Loucy (cell line): ENCODE measurements at regions not wholly inside any gene's neighbourhood (a gene's known extent, or its start where the extent isn't known, plus 50 kb on each side); places are given as distances from the start of the nearest gene placed in this dataset.

Experiments
- H2AFZ ChIP-seq: fragments of 200-600 bp; sonication (generic); 2 replicates; pipeline ENCODE4 v1.6.0; 2016; ENCODE audit warnings: antibody characterized with exemption, mild to moderate bottlenecking, low read length, moderate library complexity
- H3F3A ChIP-seq: fragments of 200-600 bp; 2 replicates; pipeline ENCODE4 v1.6.0; 2016; ENCODE audit warnings: antibody characterized with exemption, low read depth, mild to moderate bottlenecking
- H3K27me3 ChIP-seq: fragments of 200-600 bp; sonication (generic); 2 replicates; pipeline ENCODE4 v1.6.1; 2014; ENCODE audit warnings: low read length, mild to moderate bottlenecking; ENCODE audit not compliant: insufficient read depth, poor library complexity, severe bottlenecking
- H3K36me3 ChIP-seq: fragments of 200-600 bp; sonication (generic); 2 replicates; pipeline ENCODE4 v1.6.1; 2016; ENCODE audit warnings: low read length; ENCODE audit not compliant: insufficient read depth
- H3K4me1 ChIP-seq: fragments of 200-600 bp; sonication (generic); 2 replicates; pipeline ENCODE4 v1.5.1; 2014; ENCODE audit warnings: low read length, mild to moderate bottlenecking; ENCODE audit not compliant: insufficient read depth, poor library complexity, severe bottlenecking
- H3K4me2 ChIP-seq: fragments of 200-600 bp; sonication (generic); 2 replicates; pipeline ENCODE4 v1.6.0; 2014; ENCODE audit warnings: antibody characterized with exemption, low read length, low read depth, mild to moderate bottlenecking; ENCODE audit not compliant: poor library complexity, severe bottlenecking
- H3K4me3 ChIP-seq: fragments of 200-600 bp; sonication (generic); 2 replicates; pipeline ENCODE4 v1.5.1; 2014; ENCODE audit warnings: low read length, mild to moderate bottlenecking, mixed read lengths; ENCODE audit not compliant: poor library complexity, severe bottlenecking
- H3K79me2 ChIP-seq: fragments of 200-600 bp; sonication (generic); 2 replicates; pipeline ENCODE4 v1.6.1; 2014; ENCODE audit warnings: low read length; ENCODE audit not compliant: insufficient read depth
- H3K9ac ChIP-seq: fragments of 200-600 bp; sonication (generic); 2 replicates; pipeline ENCODE4 v1.6.0; 2014; ENCODE audit warnings: mild to moderate bottlenecking, low read depth, low read length, moderate library complexity; ENCODE audit not compliant: poor library complexity, severe bottlenecking
- H3K9me2 ChIP-seq: fragments of 200-600 bp; sonication (generic); replicated peaks from 2 replicates; pipeline ENCODE4 v1.6.1; 2016; ENCODE audit warnings: low read depth, low read length, mixed read lengths
- H3K9me3 ChIP-seq: fragments of 200-600 bp; sonication (generic); 2 replicates; pipeline ENCODE4 v1.6.1; 2014; ENCODE audit warnings: mild to moderate bottlenecking, antibody characterized with exemption, low read length, low read depth; ENCODE audit not compliant: insufficient read depth
- H4K20me1 ChIP-seq: fragments of 200-600 bp; sonication (generic); 2 replicates; pipeline ENCODE4 v1.6.0; 2014; ENCODE audit warnings: antibody characterized with exemption, low read length, mild to moderate bottlenecking; ENCODE audit not compliant: insufficient read depth, poor library complexity, severe bottlenecking
- EZH2phosphoT487 ChIP-seq: fragments of 200-600 bp; IDR thresholded peaks from 2 replicates; pipeline ENCODE4 v1.6.1; 2018; ENCODE audit warnings: antibody characterized with exemption, mild to moderate bottlenecking, moderate library complexity, borderline replicate concordance
- TF ChIP-seq, protein P1 (sequence below): fragments of 200-600 bp; sonication (generic); conservative IDR thresholded peaks from 2 replicates; pipeline ENCODE4 v1.5.1; 2014; ENCODE audit warnings: mild to moderate bottlenecking, antibody characterized with exemption, low read length

DNA sequence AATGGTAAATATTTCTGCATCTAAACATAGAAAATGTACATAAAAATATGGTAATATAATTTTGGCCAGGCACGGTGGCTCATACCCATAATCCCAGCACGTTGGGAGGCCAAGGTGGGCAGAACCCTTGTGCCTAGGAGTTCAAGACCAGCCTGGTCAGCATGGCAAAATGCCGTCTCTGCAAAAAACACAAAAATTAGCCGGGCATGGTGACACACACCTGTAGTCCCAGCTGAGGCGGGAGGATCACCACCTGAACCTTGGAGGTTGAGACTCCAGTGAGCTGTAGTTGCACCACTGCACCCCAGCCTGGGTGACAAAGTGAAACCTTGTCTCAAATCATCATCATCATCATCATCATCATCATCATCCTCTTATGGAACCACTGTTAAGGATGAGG, 230.6 kb upstream of the NCAM1 start:
- no peak for TF ChIP-seq EZH2phosphoT487
- TF ChIP-seq, protein P1, sequence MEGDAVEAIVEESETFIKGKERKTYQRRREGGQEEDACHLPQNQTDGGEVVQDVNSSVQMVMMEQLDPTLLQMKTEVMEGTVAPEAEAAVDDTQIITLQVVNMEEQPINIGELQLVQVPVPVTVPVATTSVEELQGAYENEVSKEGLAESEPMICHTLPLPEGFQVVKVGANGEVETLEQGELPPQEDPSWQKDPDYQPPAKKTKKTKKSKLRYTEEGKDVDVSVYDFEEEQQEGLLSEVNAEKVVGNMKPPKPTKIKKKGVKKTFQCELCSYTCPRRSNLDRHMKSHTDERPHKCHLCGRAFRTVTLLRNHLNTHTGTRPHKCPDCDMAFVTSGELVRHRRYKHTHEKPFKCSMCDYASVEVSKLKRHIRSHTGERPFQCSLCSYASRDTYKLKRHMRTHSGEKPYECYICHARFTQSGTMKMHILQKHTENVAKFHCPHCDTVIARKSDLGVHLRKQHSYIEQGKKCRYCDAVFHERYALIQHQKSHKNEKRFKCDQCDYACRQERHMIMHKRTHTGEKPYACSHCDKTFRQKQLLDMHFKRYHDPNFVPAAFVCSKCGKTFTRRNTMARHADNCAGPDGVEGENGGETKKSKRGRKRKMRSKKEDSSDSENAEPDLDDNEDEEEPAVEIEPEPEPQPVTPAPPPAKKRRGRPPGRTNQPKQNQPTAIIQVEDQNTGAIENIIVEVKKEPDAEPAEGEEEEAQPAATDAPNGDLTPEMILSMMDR = no peak
- Histone ChIP-seq H3K4me3 (no peak overlapping the region), H3K79me2 (no peaks in the 10 kb centered on the region), H3K9me2 (no peaks in the 10 kb centered on the region), H3F3A (no peaks in the 10 kb centered on the region), H3K4me1 (no peaks in the 10 kb centered on the region), H3K9ac (no peak overlapping the region), H4K20me1 (no peaks in the 10 kb centered on the region), H3K9me3 (0 out of 2 replicates have a peak, but pooled peaks cover 2% of the 10 kb centered on the region), H3K36me3 (no peaks in the 10 kb centered on the region), H3K27me3 (no peaks in the 10 kb centered on the region), H3K4me2 (no peak overlapping the region), H2AFZ (no peak overlapping the region)

GRCh38 chr11:112731538-112731937, 229.7 kb upstream of the NCAM1 start:
- H3K9ac ChIP-seq = no peak overlapping the region
- H3K4me1 ChIP-seq = no peaks in the 10 kb centered on the region
- H4K20me1 ChIP-seq = no peaks in the 10 kb centered on the region
- H3K79me2 ChIP-seq = no peaks in the 10 kb centered on the region
- no peak for TF ChIP-seq EZH2phosphoT487
- TF ChIP-seq, protein P1 = no peak
- H2AFZ ChIP-seq = no peak overlapping the region
- no peaks in the 10 kb centered on the region for H3K9me2 ChIP-seq
- no peak overlapping the region for H3K4me2 ChIP-seq
- no peaks in the 10 kb centered on the region for H3K36me3 ChIP-seq
- H3F3A ChIP-seq = no peaks in the 10 kb centered on the region
- H3K4me3 ChIP-seq = no peak overlapping the region
- no peaks in the 10 kb centered on the region for H3K27me3 ChIP-seq
- H3K9me3 ChIP-seq = 0 out of 2 replicates have a peak, but pooled peaks cover 2% of the 10 kb centered on the region

DNA sequence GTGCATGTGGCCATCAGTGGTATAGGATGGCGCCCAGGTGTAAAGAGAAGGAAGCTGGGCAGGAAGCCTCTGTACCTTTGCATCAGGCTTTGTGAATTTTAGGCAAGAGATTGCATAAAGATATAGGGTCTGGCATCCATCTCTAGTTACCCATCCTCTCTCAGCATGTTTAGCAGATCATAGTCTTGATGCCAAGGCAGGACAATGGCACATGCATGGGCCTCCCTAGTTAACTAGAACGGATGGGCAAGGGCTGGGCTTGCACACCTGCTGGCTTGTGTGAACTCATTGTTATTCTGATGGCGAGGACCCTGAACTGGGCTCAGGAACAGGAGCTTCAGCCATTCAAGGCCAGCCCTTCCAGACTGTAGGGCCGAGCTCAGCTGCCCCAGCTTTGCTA, 229.2 kb upstream of the NCAM1 start:
- Histone ChIP-seq H3K4me3 (no peak overlapping the region), H3F3A (no peaks in the 10 kb centered on the region), H3K79me2 (no peaks in the 10 kb centered on the region), H4K20me1 (no peaks in the 10 kb centered on the region), H3K27me3 (no peaks in the 10 kb centered on the region), H3K4me1 (no peaks in the 10 kb centered on the region), H3K9ac (no peak overlapping the region), H3K36me3 (no peaks in the 10 kb centered on the region), H2AFZ (no peak overlapping the region), H3K9me3 (0 out of 2 replicates have a peak, but pooled peaks cover under 1% of the 10 kb centered on the region), H3K9me2 (no peaks in the 10 kb centered on the region), H3K4me2 (no peak overlapping the region)
- TF ChIP-seq EZH2phosphoT487 = no peak
- TF ChIP-seq, protein P1 = no peak
